ENCODE measurements at regions not wholly inside any gene's neighbourhood (a gene's known extent, or its start where the extent isn't known, plus 50 kb on each side); places are given as distances from the start of the nearest gene placed in this dataset.

GRCh38 chr10:91006752-91007346, 86.0 kb upstream of the ANKRD1 start:
- ChIA-PET CTCF (interaction anchor here (0.6 to 5.1 kb wide), 32 partner anchors 9 to 373 kb away, joined by 3 to 62 read pairs (median 4); partner anchors contain the start of gene RPP30), POLR2A (no interaction called here)
- no peaks in the 10 kb centered on the region for H3K27me3 ChIP-seq (ENCODE audit: insufficient read depth)
- 88% methylated on average over 1 of the region's 1 CpG for WGBS (ENCODE audit: low lambda C conversion rate)
- no peak for TF ChIP-seq MEF2A (IDR thresholded peaks at IDR 0.05; ENCODE audit: borderline replicate concordance, low read depth)
- no peak for TF ChIP-seq NFIC (IDR thresholded peaks at IDR 0.05; ENCODE audit: borderline replicate concordance)
- TF ChIP-seq, protein P1, sequence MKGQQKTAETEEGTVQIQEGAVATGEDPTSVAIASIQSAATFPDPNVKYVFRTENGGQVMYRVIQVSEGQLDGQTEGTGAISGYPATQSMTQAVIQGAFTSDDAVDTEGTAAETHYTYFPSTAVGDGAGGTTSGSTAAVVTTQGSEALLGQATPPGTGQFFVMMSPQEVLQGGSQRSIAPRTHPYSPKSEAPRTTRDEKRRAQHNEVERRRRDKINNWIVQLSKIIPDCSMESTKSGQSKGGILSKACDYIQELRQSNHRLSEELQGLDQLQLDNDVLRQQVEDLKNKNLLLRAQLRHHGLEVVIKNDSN (IDR thresholded peaks at IDR 0.05; ENCODE audit: borderline replicate concordance, low read depth), result no peak
- TF ChIP-seq RAD21 (IDR thresholded peaks at IDR 0.05; ENCODE audit: low read length), result no peak
- TF ChIP-seq, protein P2, sequence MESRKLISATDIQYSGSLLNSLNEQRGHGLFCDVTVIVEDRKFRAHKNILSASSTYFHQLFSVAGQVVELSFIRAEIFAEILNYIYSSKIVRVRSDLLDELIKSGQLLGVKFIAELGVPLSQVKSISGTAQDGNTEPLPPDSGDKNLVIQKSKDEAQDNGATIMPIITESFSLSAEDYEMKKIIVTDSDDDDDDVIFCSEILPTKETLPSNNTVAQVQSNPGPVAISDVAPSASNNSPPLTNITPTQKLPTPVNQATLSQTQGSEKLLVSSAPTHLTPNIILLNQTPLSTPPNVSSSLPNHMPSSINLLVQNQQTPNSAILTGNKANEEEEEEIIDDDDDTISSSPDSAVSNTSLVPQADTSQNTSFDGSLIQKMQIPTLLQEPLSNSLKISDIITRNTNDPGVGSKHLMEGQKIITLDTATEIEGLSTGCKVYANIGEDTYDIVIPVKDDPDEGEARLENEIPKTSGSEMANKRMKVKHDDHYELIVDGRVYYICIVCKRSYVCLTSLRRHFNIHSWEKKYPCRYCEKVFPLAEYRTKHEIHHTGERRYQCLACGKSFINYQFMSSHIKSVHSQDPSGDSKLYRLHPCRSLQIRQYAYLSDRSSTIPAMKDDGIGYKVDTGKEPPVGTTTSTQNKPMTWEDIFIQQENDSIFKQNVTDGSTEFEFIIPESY (IDR thresholded peaks at IDR 0.05; ENCODE audit: borderline replicate concordance, low read depth), result no peak
- no peak for TF ChIP-seq JUND (IDR thresholded peaks at IDR 0.05)
- TF ChIP-seq EP300 (IDR thresholded peaks at IDR 0.05; ENCODE audit: borderline replicate concordance in 1 of 2, low read depth in 1 of 2, low read length in 1 of 2), result no peak
- no peak for TF ChIP-seq FOXM1 (IDR thresholded peaks at IDR 0.05; ENCODE audit: low read depth)
- no peak for TF ChIP-seq REST (IDR thresholded peaks at IDR 0.05; ENCODE audit: low read depth, low read length)
- DNase-seq, result no peak
- H3K9me2 ChIP-seq, result no peaks in the 10 kb centered on the region
- no peaks in the 10 kb centered on the region; a peak in 2 of 4 replicates for H3K4me1 ChIP-seq (ENCODE audit: control insufficient read depth in 1 of 2, insufficient read depth in 2 of 2, low read depth in 1 of 2, low read length in 1 of 2)
- H4K20me1 ChIP-seq (ENCODE audit: insufficient read depth), result no peaks in the 10 kb centered on the region
- H3K4me2 ChIP-seq, result no peak overlapping the region
- no peaks in the 10 kb centered on the region for H3K36me3 ChIP-seq (replicated peaks in 1 of 2; ENCODE audit: control insufficient read depth in 1 of 2, insufficient read depth in 2 of 2, low read length in 1 of 2)
- H3K9ac ChIP-seq, result no peak overlapping the region
- peaks cover 9% of the 10 kb centered on the region for H3F3A ChIP-seq (replicated peaks; ENCODE audit: insufficient read depth)
- peak overlapping the region; percentile 19 to 55; a peak in 2 of 4 replicates for H3K27ac ChIP-seq (ENCODE audit: low read depth in 2 of 2, low read length in 1 of 2)
- H3K4me3 ChIP-seq (ENCODE audit: low read depth in 2 of 2, low read length in 1 of 2), result no peak overlapping the region
- no peaks in the 10 kb centered on the region for H3K9me3 ChIP-seq
- H2AFZ ChIP-seq (ENCODE audit: low read depth), result peak overlapping the region; percentile 48; the same call in 1 of the 2 replicates
- no peaks in the 10 kb centered on the region for H3K79me2 ChIP-seq (ENCODE audit: insufficient read depth)

- ChIA-PET POLR2A (no interaction called here), CTCF (interaction anchor here (1.5 to 5.1 kb wide), 7 partner anchors 11 to 253 kb away, joined by 5 to 62 read pairs (median 18); no protein-coding TSS in a partner anchor)
- Histone ChIP-seq H3K27ac (ENCODE audit: low read depth in 2 of 2, low read length in 1 of 2) (no peak overlapping the region), H3K79me2 (ENCODE audit: insufficient read depth) (no peaks in the 10 kb centered on the region), H3K9me2 (no peaks in the 10 kb centered on the region), H3K36me3 (replicated peaks in 1 of 2; ENCODE audit: control insufficient read depth in 1 of 2, insufficient read depth in 2 of 2, low read length in 1 of 2) (no peaks in the 10 kb centered on the region), H3F3A (replicated peaks; ENCODE audit: insufficient read depth) (peaks cover 9% of the 10 kb centered on the region), H3K4me2 (no peak overlapping the region), H3K4me3 (ENCODE audit: low read depth in 2 of 2, low read length in 1 of 2) (no peak overlapping the region), H3K27me3 (ENCODE audit: insufficient read depth) (no peaks in the 10 kb centered on the region), H3K4me1 (ENCODE audit: control insufficient read depth in 1 of 2, insufficient read depth in 2 of 2, low read depth in 1 of 2, low read length in 1 of 2) (no peaks in the 10 kb centered on the region; a peak in 1 of 4 replicates), H4K20me1 (ENCODE audit: insufficient read depth) (no peaks in the 10 kb centered on the region), H2AFZ (ENCODE audit: low read depth) (no peak overlapping the region), H3K9ac (no peak overlapping the region), H3K9me3 (no peaks in the 10 kb centered on the region)
- no peak for DNase-seq
- no peak for TF ChIP-seq TAF1 (IDR thresholded peaks at IDR 0.05; ENCODE audit: borderline replicate concordance, low read depth, low read length)
- TF ChIP-seq, protein P2 (IDR thresholded peaks at IDR 0.05; ENCODE audit: borderline replicate concordance, low read depth), result no peak
- TF ChIP-seq USF2 (IDR thresholded peaks at IDR 0.05; ENCODE audit: borderline replicate concordance, low read depth, low read length), result no peak
- TF ChIP-seq SMC3 (IDR thresholded peaks at IDR 0.05; ENCODE audit: low read depth, low read length), result no peak
- TF ChIP-seq IRF3 (IDR thresholded peaks at IDR 0.05; ENCODE audit: low read depth, low read length), result no peak
- no peak for TF ChIP-seq SIN3A (IDR thresholded peaks at IDR 0.05; ENCODE audit: borderline replicate concordance, low read depth, low read length)
- no peak for TF ChIP-seq CHD2 (IDR thresholded peaks at IDR 0.05; ENCODE audit: low read length, partially characterized antibody)
Measured at GRCh38 chr10:91007655-91008054, 86.8 kb upstream of the ANKRD1 start.

Measured in SK-N-SH (cell line).